LNCAP (cell line): ENCODE measurements at regions not wholly inside any gene's neighbourhood (a gene's known extent, or its start where the extent isn't known, plus 50 kb on each side); places are given as distances from the start of the nearest gene placed in this dataset.

ENCODE experiments used
- CTCF ChIP-seq: fragments of 450-650 bp; IDR thresholded peaks from 2 replicates; pipeline ENCODE4 v1.5.1; 2017; ENCODE audit warnings: mild to moderate bottlenecking

- TF ChIP-seq CTCF: no peak
Observed at GRCh38 chr1:96365596-96366390, 355.8 kb upstream of the PTBP2 start.

DNA sequence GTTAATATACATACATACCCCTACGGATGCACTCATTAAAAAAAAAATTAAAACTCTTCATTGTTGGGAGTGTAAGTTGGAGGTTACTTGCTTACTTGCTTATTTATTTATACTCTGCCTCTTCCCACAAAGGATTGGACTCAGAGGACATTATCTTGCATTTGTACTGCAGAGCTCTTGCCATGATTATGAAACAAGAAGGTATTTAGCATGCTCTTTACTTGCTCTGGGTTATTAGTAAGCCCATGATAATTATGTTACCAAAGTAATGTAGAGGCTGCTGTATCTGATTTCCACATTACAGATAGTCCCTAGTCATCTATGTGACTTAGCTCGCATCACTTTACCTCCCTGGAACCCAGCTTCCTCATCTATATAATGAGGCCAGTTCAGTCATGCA is 355.1 kb upstream of the PTBP2 start:
- no peak for TF ChIP-seq CTCF

DNA sequence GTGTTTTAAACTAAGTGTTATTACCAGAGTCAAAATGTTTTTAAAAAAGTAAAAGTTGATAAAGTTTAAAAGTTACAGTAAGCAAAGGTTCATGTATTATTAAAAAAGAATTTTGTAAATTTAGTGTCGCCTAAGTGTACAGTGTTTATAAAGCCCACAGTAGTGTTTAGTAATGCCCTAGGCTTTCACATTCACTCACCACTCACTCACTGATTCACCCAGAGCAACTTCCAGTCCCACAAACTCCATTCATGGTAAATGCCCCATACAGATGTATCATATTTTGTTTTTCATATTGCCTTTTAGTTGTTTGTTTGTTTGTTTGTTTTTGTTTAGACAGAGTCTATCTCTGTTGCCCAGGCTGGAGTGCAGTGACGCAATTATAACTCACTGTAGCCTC is 353.8 kb upstream of the PTBP2 start:
- no peak for TF ChIP-seq CTCF

DNA sequence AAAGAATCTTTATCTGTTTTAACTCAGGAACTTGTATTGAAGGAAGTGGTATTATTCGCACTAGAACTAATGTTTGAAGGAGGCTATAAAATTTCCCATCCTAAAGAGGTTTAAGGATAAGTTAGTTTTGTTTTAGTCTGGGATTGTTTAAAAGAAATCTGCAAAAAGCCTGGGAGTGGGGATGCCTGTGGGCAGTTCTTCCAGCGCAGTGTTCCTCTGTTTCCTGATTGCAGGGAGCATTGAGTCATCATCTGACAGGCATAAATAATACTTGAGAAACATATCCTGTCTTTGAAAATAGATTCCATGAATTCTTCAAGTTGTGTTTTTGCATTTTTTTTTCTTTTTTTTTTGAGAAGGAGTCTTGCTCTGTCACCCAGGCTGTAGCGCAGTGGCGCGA is 350.8 kb upstream of the PTBP2 start:
- TF ChIP-seq CTCF: no peak

DNA sequence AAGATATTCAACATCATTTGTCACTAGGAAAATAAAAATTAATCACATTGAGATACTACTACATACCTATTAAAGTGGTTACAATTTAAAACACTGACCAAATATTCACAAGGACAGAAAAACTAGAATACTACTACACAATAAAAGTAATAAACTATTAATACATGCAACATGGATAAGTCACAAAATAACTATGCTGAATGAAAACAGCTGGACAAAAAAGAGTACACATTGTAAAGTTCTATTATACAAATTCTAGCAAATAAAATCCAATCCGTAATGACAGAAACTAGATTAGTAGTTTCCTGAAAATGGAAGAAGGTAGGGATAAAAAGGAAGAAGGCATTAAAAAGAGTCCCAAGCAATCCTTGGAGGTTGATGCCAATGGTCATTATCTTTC is 348.7 kb upstream of the PTBP2 start:
- TF ChIP-seq CTCF: no peak

DNA sequence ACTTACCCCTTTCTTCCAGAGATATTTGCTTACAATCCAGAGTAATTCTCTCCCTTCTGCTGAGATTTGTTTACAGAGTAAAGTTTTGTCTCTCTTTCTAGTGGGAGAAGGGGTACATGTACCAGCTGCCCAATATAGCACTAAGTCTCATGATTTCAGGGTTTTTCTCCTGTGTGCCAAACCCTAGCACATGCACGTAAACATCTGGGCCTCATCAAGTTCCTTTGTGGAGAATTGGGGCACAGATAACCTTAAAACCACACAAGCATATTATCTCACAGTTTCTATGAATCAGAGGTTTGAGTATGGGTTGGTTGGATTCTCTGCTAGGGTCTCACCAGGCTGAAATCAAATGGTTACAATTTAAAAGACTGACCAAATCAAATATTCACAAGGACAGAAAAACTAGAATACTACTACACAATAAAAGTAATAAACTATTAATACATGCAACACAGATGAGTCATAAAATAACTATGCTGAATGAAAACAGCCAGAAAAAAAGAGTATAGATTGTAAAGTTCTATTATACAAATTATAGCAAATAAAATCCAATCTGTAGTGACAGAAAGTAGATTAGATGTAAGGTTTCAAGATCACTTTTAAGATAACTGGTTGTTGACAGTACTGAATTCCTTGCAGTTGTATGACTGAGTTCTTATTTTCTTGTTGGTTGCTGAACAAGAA is 347.4 kb upstream of the PTBP2 start:
- TF ChIP-seq CTCF: no peak

DNA sequence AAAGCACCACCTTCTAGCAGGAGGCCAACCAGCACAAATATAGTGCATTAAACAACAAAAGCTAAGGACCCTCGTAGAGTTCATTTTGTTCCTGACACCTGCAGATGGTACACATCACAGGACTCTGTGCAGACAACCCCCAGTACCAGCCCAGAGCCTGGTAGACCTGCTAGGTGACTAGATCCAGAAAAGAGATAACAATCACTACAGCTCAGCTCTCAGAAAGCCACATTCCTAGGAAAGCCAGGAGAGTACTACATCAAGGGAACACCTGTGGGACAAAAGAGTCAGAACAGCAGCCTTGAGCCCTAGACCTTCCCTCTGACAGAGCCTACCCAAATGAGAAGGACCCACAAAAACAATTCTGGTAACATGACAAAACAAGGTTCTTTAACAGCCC is 344.7 kb upstream of the PTBP2 start:
- TF ChIP-seq CTCF: no peak
